ENCODE measurements at regions not wholly inside any gene's neighbourhood (a gene's known extent, or its start where the extent isn't known, plus 50 kb on each side); places are given as distances from the start of the nearest gene placed in this dataset.

DNA sequence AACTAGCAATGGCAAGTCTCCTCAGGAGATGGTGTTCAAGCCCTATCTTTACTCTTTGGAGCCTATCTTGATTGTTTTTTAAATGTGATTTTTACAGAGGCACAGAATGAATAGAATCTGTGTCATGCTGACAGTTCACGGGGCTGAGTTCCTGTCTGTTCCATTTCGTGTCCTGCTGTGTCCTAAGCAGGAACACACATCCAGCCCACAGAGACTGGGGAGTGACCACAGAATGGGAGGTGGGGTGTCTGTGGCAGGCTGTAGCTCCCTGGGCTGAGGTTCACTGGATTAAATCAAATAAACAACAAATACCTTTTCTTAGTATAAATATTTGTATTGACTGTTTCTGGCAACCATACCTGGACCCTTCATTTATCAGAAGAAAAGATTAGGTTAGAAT lies 73.4 kb upstream of the CARD11 start:
- TF ChIP-seq TAF1 (IDR thresholded peaks at IDR 0.05; ENCODE audit: low read depth) (no peak), YY1 (IDR thresholded peaks at IDR 0.05; ENCODE audit: low read depth) (no peak), CREB1 (IDR thresholded peaks at IDR 0.05; ENCODE audit: low read depth) (no peak), CEBPB (IDR thresholded peaks at IDR 0.05) (no peak), RAD21 (IDR thresholded peaks at IDR 0.05; ENCODE audit: low read depth) (no peak), EP300 (IDR thresholded peaks at IDR 0.05; ENCODE audit: borderline replicate concordance) (no peak), ZBTB7A (IDR thresholded peaks at IDR 0.05; ENCODE audit: low read depth) (no peak), NFIC (IDR thresholded peaks at IDR 0.05) (no peak), MAX (IDR thresholded peaks at IDR 0.05) (no peak)
- TF ChIP-seq, protein P1, sequence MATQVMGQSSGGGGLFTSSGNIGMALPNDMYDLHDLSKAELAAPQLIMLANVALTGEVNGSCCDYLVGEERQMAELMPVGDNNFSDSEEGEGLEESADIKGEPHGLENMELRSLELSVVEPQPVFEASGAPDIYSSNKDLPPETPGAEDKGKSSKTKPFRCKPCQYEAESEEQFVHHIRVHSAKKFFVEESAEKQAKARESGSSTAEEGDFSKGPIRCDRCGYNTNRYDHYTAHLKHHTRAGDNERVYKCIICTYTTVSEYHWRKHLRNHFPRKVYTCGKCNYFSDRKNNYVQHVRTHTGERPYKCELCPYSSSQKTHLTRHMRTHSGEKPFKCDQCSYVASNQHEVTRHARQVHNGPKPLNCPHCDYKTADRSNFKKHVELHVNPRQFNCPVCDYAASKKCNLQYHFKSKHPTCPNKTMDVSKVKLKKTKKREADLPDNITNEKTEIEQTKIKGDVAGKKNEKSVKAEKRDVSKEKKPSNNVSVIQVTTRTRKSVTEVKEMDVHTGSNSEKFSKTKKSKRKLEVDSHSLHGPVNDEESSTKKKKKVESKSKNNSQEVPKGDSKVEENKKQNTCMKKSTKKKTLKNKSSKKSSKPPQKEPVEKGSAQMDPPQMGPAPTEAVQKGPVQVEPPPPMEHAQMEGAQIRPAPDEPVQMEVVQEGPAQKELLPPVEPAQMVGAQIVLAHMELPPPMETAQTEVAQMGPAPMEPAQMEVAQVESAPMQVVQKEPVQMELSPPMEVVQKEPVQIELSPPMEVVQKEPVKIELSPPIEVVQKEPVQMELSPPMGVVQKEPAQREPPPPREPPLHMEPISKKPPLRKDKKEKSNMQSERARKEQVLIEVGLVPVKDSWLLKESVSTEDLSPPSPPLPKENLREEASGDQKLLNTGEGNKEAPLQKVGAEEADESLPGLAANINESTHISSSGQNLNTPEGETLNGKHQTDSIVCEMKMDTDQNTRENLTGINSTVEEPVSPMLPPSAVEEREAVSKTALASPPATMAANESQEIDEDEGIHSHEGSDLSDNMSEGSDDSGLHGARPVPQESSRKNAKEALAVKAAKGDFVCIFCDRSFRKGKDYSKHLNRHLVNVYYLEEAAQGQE (IDR thresholded peaks at IDR 0.05; ENCODE audit: low read depth): no peak
